ENCODE measurements at regions not wholly inside any gene's neighbourhood (a gene's known extent, or its start where the extent isn't known, plus 50 kb on each side); places are given as distances from the start of the nearest gene placed in this dataset.

DNA sequence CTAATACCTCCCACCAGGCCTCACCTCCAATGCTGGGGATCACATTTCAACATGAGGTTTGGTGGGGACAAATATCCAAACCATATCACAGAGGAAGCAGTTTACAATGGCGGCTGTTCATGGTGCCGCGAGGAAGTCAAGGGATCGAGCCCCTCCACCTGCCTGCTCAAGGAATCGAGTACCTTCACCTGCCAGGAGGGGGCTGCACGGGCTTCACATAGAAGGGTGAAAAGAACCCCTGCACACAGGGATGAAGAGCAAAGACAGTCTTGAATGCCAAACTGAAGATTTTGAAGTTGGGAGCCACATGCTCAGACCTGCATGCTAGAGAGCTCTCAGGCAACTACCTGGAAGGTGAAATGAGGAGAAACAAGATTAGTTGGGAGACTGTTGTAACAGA lies 110.3 kb downstream of the KCNF1 start:
- H3K27ac ChIP-seq = no peak overlapping the region
- DNase-seq (no peak), ATAC-seq (no peak)
- no peak overlapping the region for H3K4me3 ChIP-seq
- no peaks in the 10 kb centered on the region for H3K4me1 ChIP-seq
- H3K9me3 ChIP-seq = no peaks in the 10 kb centered on the region
- no peaks in the 10 kb centered on the region for H3K36me3 ChIP-seq (ENCODE audit: insufficient read depth in 1 of 2, low read depth in 1 of 2)
- 91 to 93% (median 92%) methylated on average over 6 of the region's 6 CpGs for WGBS, 3 donors
- intact Hi-C loops (cut with DNase I) = loop anchor here in 1 of 2 donors (10.0 kb wide), 1 partner anchor 187 kb away; no protein-coding TSS in a partner anchor
- TF ChIP-seq CTCF (IDR thresholded peaks at IDR 0.05) = no peak
- no peaks in the 10 kb centered on the region for H3K27me3 ChIP-seq (ENCODE audit: insufficient read depth in 3 of 3, low read length in 2 of 3)

DNA sequence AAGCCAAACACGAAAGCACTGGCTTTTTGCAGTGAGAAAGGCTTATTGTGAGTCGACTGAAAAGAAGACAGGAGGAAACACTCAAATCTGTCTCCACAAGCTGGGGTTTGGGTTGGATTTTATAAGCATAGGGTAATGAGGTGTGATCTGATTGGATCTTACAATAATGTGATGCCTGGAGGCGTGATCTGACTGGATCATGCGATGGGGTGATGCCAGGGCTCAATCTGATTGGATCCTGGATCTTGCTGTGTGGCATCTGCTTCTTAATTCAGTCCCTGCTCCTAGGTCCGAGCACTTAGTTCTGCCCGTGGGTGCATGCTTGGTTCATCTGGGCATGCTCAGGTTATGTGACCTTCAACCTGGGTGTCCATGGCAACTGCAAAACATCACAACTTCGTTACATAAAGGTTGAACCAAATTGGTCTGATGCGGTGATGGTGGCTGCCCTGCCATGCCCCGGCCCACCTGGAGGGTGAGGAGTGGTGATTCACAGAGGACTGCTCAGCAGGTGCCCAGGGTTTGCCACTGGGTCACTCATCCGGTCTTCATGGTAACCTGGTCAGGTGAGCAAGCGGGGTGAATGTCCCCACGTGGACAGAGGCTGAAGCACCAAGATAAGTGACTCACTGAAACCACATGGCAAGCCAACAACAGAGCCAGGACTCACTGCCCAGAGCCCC lies 111.0 kb downstream of the KCNF1 start:
- no peaks in the 10 kb centered on the region for H3K4me1 ChIP-seq
- H3K27me3 ChIP-seq (ENCODE audit: insufficient read depth in 3 of 3, low read length in 2 of 3) = no peaks in the 10 kb centered on the region
- H3K27ac ChIP-seq = no peak overlapping the region
- intact Hi-C loops (cut with DNase I) = loop anchor here in 1 of 2 donors (10.0 kb wide), 1 partner anchor 188 kb away; no protein-coding TSS in a partner anchor
- WGBS, 3 donors = 82 to 87% (median 87%) methylated on average over 12 of the region's 12 CpGs
- no peaks in the 10 kb centered on the region for H3K36me3 ChIP-seq (ENCODE audit: insufficient read depth in 1 of 2, low read depth in 1 of 2)
- TF ChIP-seq CTCF (IDR thresholded peaks at IDR 0.05) = no peak
- no peak overlapping the region for H3K4me3 ChIP-seq
- ATAC-seq = no peak
- no peaks in the 10 kb centered on the region for H3K9me3 ChIP-seq
- DNase-seq = no peak

- Histone ChIP-seq H3K4me1 (no peaks in the 10 kb centered on the region), H3K4me3 (no peak overlapping the region), H3K36me3 (ENCODE audit: insufficient read depth in 1 of 2, low read depth in 1 of 2) (no peaks in the 10 kb centered on the region), H3K27ac (no peak overlapping the region), H3K9me3 (no peaks in the 10 kb centered on the region), H3K27me3 (ENCODE audit: insufficient read depth in 3 of 3, low read length in 2 of 3) (no peaks in the 10 kb centered on the region)
- TF ChIP-seq CTCF (IDR thresholded peaks at IDR 0.05) = no peak
- ATAC-seq = no peak
- intact Hi-C loops (cut with DNase I) = loop anchor here in 1 of 2 donors (10.0 kb wide), 1 partner anchor 189 kb away; no protein-coding TSS in a partner anchor
- WGBS, 3 donors = 78 to 79% (median 78%) methylated on average over 29 of the region's 29 CpGs
- no peak for DNase-seq
Measured at GRCh38 chr2:11023326-11024258, 111.9 kb downstream of the KCNF1 start.

DNA sequence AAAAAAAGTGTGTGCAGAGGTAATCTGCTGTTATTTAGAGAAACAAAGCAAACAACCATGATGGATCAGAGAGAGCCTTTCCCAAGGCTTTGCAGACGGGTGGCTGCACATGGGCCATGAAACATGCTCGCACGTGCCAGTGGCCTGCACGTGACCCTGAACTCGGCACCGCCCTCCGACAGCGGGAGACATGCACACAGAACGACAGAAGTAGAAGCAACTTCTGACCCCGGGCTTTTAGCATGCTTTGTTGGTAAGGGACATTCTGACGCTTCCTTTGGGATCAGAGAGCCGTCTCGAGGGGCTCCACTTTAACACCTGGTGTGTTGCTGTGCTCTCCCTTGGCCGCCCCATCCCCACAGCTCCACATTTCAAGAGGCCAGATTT lies 112.5 kb downstream of the KCNF1 start:
- intact Hi-C loops (cut with DNase I) = loop anchor here in 1 of 2 donors (10.0 kb wide), 1 partner anchor 189 kb away; no protein-coding TSS in a partner anchor
- H3K27me3 ChIP-seq (ENCODE audit: insufficient read depth in 3 of 3, low read length in 2 of 3) = no peaks in the 10 kb centered on the region
- H3K36me3 ChIP-seq (ENCODE audit: insufficient read depth in 1 of 2, low read depth in 1 of 2) = no peaks in the 10 kb centered on the region
- ATAC-seq = no peak
- H3K4me3 ChIP-seq = no peak overlapping the region
- 26 to 32% (median 30%) methylated on average over 14 of the region's 14 CpGs for WGBS, 3 donors
- no peak for DNase-seq
- H3K27ac ChIP-seq = no peak overlapping the region
- H3K9me3 ChIP-seq = no peaks in the 10 kb centered on the region
- no peaks in the 10 kb centered on the region for H3K4me1 ChIP-seq
- TF ChIP-seq CTCF (IDR thresholded peaks at IDR 0.05) = no peak

Data from psoas muscle (tissue), 7 donors.